Activated CD4-positive, alpha-beta T cell treated with anti-CD3 and anti-CD28 coated beads for 36 hours (primary cell): ENCODE measurements at regions not wholly inside any gene's neighbourhood (a gene's known extent, or its start where the extent isn't known, plus 50 kb on each side); places are given as distances from the start of the nearest gene placed in this dataset.
A peak's percentile ranks its signal among the peaks of the same experiment; 100 is the strongest.

ENCODE experiments used
- ATAC-seq: fragments of 200-7000 bp; cut with Tn5 transposase; one replicate; pipeline ENCODE4 v1.10.0; 2021; ENCODE audit warnings: mild to moderate bottlenecking, moderate library complexity
- CTCF ChIA-PET: fragments of 350-600 bp; sonication (Branson Sonifier 250); formaldehyde crosslinking; loops from one replicate; lab custom pipeline; 2021; ENCODE audit warnings: antibody characterized with exemption; lab: Charles Lee
- POLR2A ChIA-PET: fragments of 350-600 bp; sonication (Branson Sonifier 250); formaldehyde crosslinking; loops from one replicate; lab custom pipeline; 2021; ENCODE audit warnings: antibody characterized with exemption, inconsistent platforms; lab: Charles Lee
- DNase-seq: peaks from one replicate; pipeline ENCODE4 v3.0.0-alpha.2; 2020
- H3K27ac Mint-ChIP-seq: one replicate; pipeline ENCODE4 v1.8.0; 2021; ENCODE audit warnings: mixed read lengths
- H3K27me3 Mint-ChIP-seq: one replicate; pipeline ENCODE4 v1.8.0; 2021; ENCODE audit warnings: mixed read lengths
- H3K36me3 Mint-ChIP-seq: one replicate; pipeline ENCODE4 v1.8.0; 2021; ENCODE audit warnings: low read depth, mixed read lengths
- H3K4me1 Mint-ChIP-seq: one replicate; pipeline ENCODE4 v1.8.0; 2021; ENCODE audit warnings: mixed read lengths
- H3K4me3 Mint-ChIP-seq: one replicate; pipeline ENCODE4 v1.8.0; 2021; ENCODE audit warnings: mild to moderate bottlenecking, moderate library complexity, mixed read lengths
- H3K9me3 Mint-ChIP-seq: one replicate; pipeline ENCODE4 v1.8.0; 2021; ENCODE audit warnings: low read depth, mixed read lengths
- intact Hi-C, 2 experiments: fragments of 100-400 bp; cut with DNase I in 1 of 2; cut with micrococcal nuclease in 1 of 2; formaldehyde crosslinking; loops; one replicate each; pipeline versions ENCODE4 v1.14.2 to v1.15.1; 2022 to 2024; cut with DNase I, micrococcal nuclease

GRCh38 chr7:18420748-18421147 is 74.8 kb upstream of the HDAC9 start:
- ChIA-PET POLR2A (no interaction called here), CTCF (no interaction called here)
- Mint-ChIP-seq H3K4me3 (no peak overlapping the region), H3K27me3 (no peaks in the 10 kb centered on the region), H3K36me3 (no peaks in the 10 kb centered on the region), H3K27ac (no peak overlapping the region), H3K4me1 (no peaks in the 10 kb centered on the region), H3K9me3 (no peaks in the 10 kb centered on the region)
- DNase-seq: no peak
- no peak for ATAC-seq
- intact Hi-C loops: no loop called here

DNA sequence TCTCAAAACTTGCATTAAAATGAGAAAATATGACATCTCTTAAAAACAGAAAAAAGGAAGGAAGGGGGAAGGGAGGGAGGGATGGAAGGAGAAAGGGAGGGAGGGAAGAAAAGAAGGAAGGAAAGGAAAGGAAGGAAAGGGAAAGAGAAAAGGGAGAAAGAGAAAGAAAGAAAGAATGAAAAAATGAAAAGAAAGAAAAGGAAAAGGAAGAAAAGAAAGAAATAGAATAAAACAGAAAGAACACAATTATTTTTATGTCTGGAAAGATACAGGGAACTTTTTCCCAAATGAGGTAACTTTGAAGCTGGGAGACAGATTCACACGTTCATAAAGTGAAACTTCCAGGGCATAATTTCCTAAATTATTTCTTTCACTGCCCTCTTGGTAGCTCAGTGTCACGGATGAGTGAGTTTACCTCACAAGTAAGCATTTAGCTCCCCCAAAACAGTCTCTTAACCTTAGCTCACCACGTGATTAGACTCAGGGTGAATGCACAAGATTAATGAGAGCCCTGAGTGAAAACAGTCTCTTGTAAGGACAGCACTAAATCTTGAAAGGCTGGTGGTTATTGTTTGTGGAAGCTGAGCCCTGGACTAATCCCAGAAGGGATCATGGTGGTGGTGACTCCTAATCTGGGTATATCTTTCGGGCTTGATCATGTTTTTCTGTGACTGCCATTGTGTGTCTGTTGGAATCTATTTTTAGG is 74.1 kb upstream of the HDAC9 start:
- ChIA-PET CTCF (interaction anchor here (0.6 kb wide), 1 partner anchor 183 kb away, joined by 3 read pairs; no protein-coding TSS in a partner anchor), POLR2A (no interaction called here)
- Mint-ChIP-seq H3K27me3 (no peaks in the 10 kb centered on the region), H3K4me1 (no peaks in the 10 kb centered on the region), H3K4me3 (no peak overlapping the region), H3K27ac (no peak overlapping the region), H3K9me3 (no peaks in the 10 kb centered on the region), H3K36me3 (no peaks in the 10 kb centered on the region)
- intact Hi-C loops: no loop called here
- no peak for ATAC-seq
- no peak for DNase-seq

DNA sequence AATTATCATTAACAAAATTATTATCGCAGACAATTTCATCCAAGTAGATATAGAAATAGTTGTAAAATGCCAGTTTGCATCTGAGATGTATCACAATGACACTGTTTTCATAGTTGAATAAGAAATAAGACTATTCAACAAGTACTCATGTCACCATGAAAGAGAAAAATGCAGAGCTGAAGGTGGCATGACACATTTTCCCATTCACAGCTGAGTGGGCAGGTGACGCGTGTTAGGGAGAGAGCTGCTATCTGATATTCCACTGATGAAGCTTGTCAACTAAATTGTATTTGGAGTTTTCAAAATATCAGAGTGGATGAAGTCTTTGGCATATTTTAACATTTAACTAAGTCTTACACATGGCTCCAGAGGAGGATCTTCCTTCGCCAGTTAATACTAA is 70.3 kb upstream of the HDAC9 start:
- H3K27ac Mint-ChIP-seq: no peak overlapping the region
- no peaks in the 10 kb centered on the region for H3K4me1 Mint-ChIP-seq
- no peaks in the 10 kb centered on the region for H3K36me3 Mint-ChIP-seq
- POLR2A ChIA-PET: no interaction called here
- no peak for ATAC-seq
- no peak overlapping the region for H3K4me3 Mint-ChIP-seq
- CTCF ChIA-PET: no interaction called here
- no peaks in the 10 kb centered on the region for H3K9me3 Mint-ChIP-seq
- intact Hi-C loops: no loop called here
- no peaks in the 10 kb centered on the region for H3K27me3 Mint-ChIP-seq
- DNase-seq: no peak

- CTCF ChIA-PET: no interaction called here
- no peaks in the 10 kb centered on the region for H3K27me3 Mint-ChIP-seq
- POLR2A ChIA-PET: no interaction called here
- H3K9me3 Mint-ChIP-seq: no peaks in the 10 kb centered on the region
- no peaks in the 10 kb centered on the region for H3K4me1 Mint-ChIP-seq
- no peaks in the 10 kb centered on the region for H3K36me3 Mint-ChIP-seq
- H3K4me3 Mint-ChIP-seq: no peak overlapping the region
- intact Hi-C loops: no loop called here
- DNase-seq (no peak), ATAC-seq (no peak)
- no peak overlapping the region for H3K27ac Mint-ChIP-seq
These were observed 69.6 kb upstream of the HDAC9 start for GRCh38 chr7:18425838-18426445.

- Mint-ChIP-seq H3K9me3 (no peaks in the 10 kb centered on the region), H3K27me3 (no peaks in the 10 kb centered on the region), H3K27ac (peak overlapping the region; percentile 33), H3K4me3 (no peak overlapping the region), H3K36me3 (no peaks in the 10 kb centered on the region), H3K4me1 (no peaks in the 10 kb centered on the region)
- intact Hi-C loops: no loop called here
- CTCF ChIA-PET: no interaction called here
- DNase-seq (no peak), ATAC-seq (no peak)
- POLR2A ChIA-PET: no interaction called here
These were observed 68.9 kb upstream of the HDAC9 start for GRCh38 chr7:18426564-18427226.

- H3K9me3 Mint-ChIP-seq: no peaks in the 10 kb centered on the region
- no peaks in the 10 kb centered on the region for H3K4me1 Mint-ChIP-seq
- CTCF ChIA-PET: no interaction called here
- H3K4me3 Mint-ChIP-seq: no peak overlapping the region
- H3K27me3 Mint-ChIP-seq: no peaks in the 10 kb centered on the region
- DNase-seq (no peak), ATAC-seq (no peak)
- intact Hi-C loops: no loop called here
- POLR2A ChIA-PET: no interaction called here
- H3K36me3 Mint-ChIP-seq: no peaks in the 10 kb centered on the region
- no peak overlapping the region for H3K27ac Mint-ChIP-seq
These were observed 66.0 kb upstream of the HDAC9 start for GRCh38 chr7:18429547-18429946.

DNA sequence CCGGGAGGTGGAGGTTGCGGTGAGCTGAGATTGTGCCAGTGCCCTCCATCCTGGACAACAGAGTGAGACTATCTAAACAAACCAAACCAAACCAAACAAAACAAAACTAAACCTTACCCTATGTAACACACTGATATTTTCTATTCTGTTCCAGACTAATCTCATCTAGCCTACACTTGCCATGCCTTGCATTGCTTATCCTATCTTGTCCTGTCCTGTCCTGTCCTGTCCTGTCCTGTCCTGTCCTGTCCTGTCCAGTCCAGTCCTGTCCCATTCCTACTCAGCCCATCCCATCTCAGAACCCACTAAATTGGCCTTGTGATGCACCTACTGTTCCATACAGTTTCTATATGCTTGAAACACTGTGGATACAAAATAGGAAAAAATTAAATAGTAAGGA is 64.7 kb upstream of the HDAC9 start:
- Mint-ChIP-seq H3K4me3 (no peak overlapping the region), H3K27ac (no peak overlapping the region), H3K36me3 (no peaks in the 10 kb centered on the region), H3K27me3 (no peaks in the 10 kb centered on the region), H3K4me1 (no peaks in the 10 kb centered on the region), H3K9me3 (no peaks in the 10 kb centered on the region)
- CTCF ChIA-PET: interaction anchor here (0.7 kb wide), 1 partner anchor 14 kb away, joined by 3 read pairs; no protein-coding TSS in a partner anchor
- POLR2A ChIA-PET: no interaction called here
- DNase-seq (no peak), ATAC-seq (no peak)
- intact Hi-C loops: no loop called here

DNA sequence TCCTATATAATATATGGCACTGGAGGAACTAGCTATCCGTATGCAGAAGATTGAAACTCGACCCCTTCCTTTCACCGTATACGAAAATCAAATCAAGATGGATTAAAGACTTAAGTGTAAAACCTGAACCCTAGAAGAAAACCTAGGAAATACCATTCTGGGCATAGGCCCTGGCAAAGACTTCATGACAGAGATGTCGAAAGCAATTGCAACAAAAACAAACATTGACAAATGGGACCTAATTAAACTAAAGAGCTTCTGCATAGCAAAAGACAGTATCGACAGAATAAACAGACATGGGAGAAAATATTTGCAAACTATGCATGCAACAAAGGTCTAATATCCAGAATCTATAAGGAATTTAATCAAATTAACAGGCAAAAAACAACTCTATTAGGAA is 61.4 kb upstream of the HDAC9 start:
- ATAC-seq (no peak), DNase-seq (no peak)
- intact Hi-C loops: no loop called here
- Mint-ChIP-seq H3K36me3 (no peaks in the 10 kb centered on the region), H3K27ac (no peak overlapping the region), H3K27me3 (no peaks in the 10 kb centered on the region), H3K4me3 (no peak overlapping the region), H3K9me3 (no peaks in the 10 kb centered on the region), H3K4me1 (no peaks in the 10 kb centered on the region)
- ChIA-PET POLR2A (no interaction called here), CTCF (no interaction called here)

GRCh38 chr7:18437101-18437500 is 58.4 kb upstream of the HDAC9 start:
- ATAC-seq: no peak
- no peak for DNase-seq
- Mint-ChIP-seq H3K36me3 (no peaks in the 10 kb centered on the region), H3K4me3 (no peak overlapping the region), H3K27me3 (no peaks in the 10 kb centered on the region), H3K4me1 (no peaks in the 10 kb centered on the region), H3K27ac (no peak overlapping the region), H3K9me3 (no peaks in the 10 kb centered on the region)
- POLR2A ChIA-PET: no interaction called here
- CTCF ChIA-PET: no interaction called here
- intact Hi-C loops: no loop called here

DNA sequence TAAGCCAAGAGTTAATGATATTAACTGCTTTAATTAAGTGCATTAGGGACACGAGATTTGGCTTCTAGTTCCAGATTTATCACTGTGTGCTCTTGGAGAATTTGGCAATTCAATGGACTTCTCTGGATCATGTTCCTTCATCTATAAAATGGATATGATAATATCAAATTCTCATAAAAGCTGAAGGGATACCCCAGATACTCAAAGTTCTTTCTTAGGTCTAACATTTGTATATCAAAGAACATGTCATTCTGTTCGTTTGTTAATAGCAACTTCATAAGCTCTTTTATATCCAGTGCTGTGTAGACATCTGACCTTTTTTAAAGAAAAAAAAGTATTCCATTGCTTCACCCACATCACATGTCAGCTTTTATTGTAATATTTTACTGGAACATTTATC is 54.6 kb upstream of the HDAC9 start:
- CTCF ChIA-PET: no interaction called here
- H3K36me3 Mint-ChIP-seq: no peaks in the 10 kb centered on the region
- POLR2A ChIA-PET: no interaction called here

GRCh38 chr7:18444826-18445225 is 50.7 kb upstream of the HDAC9 start:
- intact Hi-C loops: no loop called here
- ChIA-PET CTCF (interaction anchor here (0.5 to 0.6 kb wide), 2 partner anchors 14 to 902 kb away, joined by 3 read pairs; no protein-coding TSS in a partner anchor), POLR2A (no interaction called here)
- ATAC-seq (no peak), DNase-seq (no peak)
- no peak overlapping the region for H3K27ac Mint-ChIP-seq
- no peaks in the 10 kb centered on the region for H3K9me3 Mint-ChIP-seq
- no peaks in the 10 kb centered on the region for H3K27me3 Mint-ChIP-seq
- no peak overlapping the region for H3K4me3 Mint-ChIP-seq
- no peaks in the 10 kb centered on the region for H3K4me1 Mint-ChIP-seq
- no peaks in the 10 kb centered on the region for H3K36me3 Mint-ChIP-seq

More for the DNA sequence above, 54.6 kb upstream of the HDAC9 start:
- H3K27ac Mint-ChIP-seq: no peak overlapping the region
- DNase-seq: no peak
- H3K9me3 Mint-ChIP-seq: no peaks in the 10 kb centered on the region
- no peaks in the 10 kb centered on the region for H3K4me1 Mint-ChIP-seq
- ATAC-seq: no peak
- intact Hi-C loops: no loop called here
- H3K27me3 Mint-ChIP-seq: no peaks in the 10 kb centered on the region
- H3K4me3 Mint-ChIP-seq: no peak overlapping the region

GRCh38 chr7:18445483-18445882 is 50.1 kb upstream of the HDAC9 start:
- Mint-ChIP-seq H3K27ac (no peak overlapping the region), H3K9me3 (no peaks in the 10 kb centered on the region), H3K27me3 (no peaks in the 10 kb centered on the region), H3K36me3 (no peaks in the 10 kb centered on the region), H3K4me3 (no peak overlapping the region), H3K4me1 (no peaks in the 10 kb centered on the region)
- ChIA-PET CTCF (no interaction called here), POLR2A (no interaction called here)
- intact Hi-C loops: no loop called here
- no peak for DNase-seq
- ATAC-seq: no peak
